Tibial nerve (tissue), 4 donors: ENCODE measurements at regions not wholly inside any gene's neighbourhood (a gene's known extent, or its start where the extent isn't known, plus 50 kb on each side); places are given as distances from the start of the nearest gene placed in this dataset.

ENCODE experiments used
- EP300 ChIP-seq, 2 donors: sonication (generic); formaldehyde crosslinking; IDR thresholded peaks; one replicate each; pipeline ENCODE4 v1.6.1; 2017; ENCODE audit warnings: antibody characterized with exemption in 2 of 2, mild to moderate bottlenecking in 1 of 2
- POLR2A ChIP-seq, 2 donors: fragments of 450-650 bp; IDR thresholded peaks; one replicate each; pipeline ENCODE4 v1.6.1; 2017; ENCODE audit warnings: antibody characterized with exemption in 2 of 2, mild to moderate bottlenecking in 2 of 2, moderate library complexity in 2 of 2
- TF ChIP-seq, protein P1 (sequence below), 5 experiments: fragments of 200-600 bp in 3 of 5; fragments of 450-650 bp in 2 of 5; sonication (generic) in 3 of 5; IDR thresholded peaks; one replicate each; pipeline ENCODE4 v1.5.1; 2016 to 2019; ENCODE audit warnings: antibody characterized with exemption in 5 of 5, mild to moderate bottlenecking in 3 of 5, moderate library complexity in 2 of 5

DNA sequence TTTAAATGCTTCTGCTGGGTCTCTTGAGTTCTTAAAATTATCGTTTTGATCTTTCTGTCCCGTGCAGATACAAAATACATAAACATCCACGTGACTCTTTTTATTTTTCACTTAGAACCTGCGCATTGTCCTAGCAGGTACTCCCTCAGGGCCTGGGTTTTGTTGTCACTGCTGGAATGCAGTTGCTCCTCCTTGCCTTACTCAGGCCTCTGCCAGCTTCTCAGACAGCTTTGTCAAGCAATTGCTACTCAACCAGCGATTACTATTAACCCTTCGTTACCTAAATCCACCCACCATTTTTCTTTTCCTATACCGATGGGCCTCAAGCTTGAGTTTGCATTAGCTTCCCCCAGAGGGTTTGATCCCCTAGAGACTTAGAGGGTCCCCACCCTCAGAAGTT is 405.9 kb upstream of the RBFOX1 start:
- TF ChIP-seq POLR2A (IDR thresholded peaks at IDR 0.05): no peak
- no peak for TF ChIP-seq EP300 (IDR thresholded peaks at IDR 0.05)
- TF ChIP-seq, protein P1, sequence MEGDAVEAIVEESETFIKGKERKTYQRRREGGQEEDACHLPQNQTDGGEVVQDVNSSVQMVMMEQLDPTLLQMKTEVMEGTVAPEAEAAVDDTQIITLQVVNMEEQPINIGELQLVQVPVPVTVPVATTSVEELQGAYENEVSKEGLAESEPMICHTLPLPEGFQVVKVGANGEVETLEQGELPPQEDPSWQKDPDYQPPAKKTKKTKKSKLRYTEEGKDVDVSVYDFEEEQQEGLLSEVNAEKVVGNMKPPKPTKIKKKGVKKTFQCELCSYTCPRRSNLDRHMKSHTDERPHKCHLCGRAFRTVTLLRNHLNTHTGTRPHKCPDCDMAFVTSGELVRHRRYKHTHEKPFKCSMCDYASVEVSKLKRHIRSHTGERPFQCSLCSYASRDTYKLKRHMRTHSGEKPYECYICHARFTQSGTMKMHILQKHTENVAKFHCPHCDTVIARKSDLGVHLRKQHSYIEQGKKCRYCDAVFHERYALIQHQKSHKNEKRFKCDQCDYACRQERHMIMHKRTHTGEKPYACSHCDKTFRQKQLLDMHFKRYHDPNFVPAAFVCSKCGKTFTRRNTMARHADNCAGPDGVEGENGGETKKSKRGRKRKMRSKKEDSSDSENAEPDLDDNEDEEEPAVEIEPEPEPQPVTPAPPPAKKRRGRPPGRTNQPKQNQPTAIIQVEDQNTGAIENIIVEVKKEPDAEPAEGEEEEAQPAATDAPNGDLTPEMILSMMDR (IDR thresholded peaks at IDR 0.05): no peak
